ENCODE measurements at regions not wholly inside any gene's neighbourhood (a gene's known extent, or its start where the extent isn't known, plus 50 kb on each side); places are given as distances from the start of the nearest gene placed in this dataset.
"Not testable (repeated sequence)": the region's sequence is repeated elsewhere in the genome, so short reads cannot be mapped to it uniquely, and the experiment has no call there.

DNA sequence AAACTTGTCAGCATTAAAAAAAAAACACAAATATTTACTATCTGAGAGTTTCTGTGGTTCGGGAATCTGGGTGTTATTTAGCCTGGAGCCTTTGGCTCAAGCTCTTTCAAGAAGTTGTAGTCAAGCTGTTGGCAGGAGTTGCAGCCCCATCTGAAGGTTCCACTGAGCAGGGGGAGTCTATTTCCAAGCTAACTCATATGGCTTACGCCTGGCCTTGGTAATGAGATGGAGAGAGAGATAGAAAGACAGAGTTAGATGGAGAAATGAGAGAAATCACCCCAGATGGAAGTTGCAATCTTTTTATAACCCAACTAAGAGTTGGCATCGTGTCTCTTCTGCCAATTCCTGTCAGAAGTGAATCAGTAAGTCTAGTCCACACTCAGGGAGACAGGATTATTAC is 1075.2 kb upstream of the SEMA6A start:
- no peak overlapping the region for H3K9ac ChIP-seq (ENCODE audit: low read depth, low read length)
- no peak overlapping the region for H3K4me3 ChIP-seq (ENCODE audit: low read length)
- H3K9me3 ChIP-seq (replicated peaks; ENCODE audit: low read length), result no peaks in the 10 kb centered on the region
- H3K27me3 ChIP-seq (ENCODE audit: control insufficient read depth, insufficient read depth, low read length), result no peaks in the 10 kb centered on the region
- H3K4me1 ChIP-seq (ENCODE audit: control insufficient read depth, insufficient read depth, low read length), result peaks cover 11% of the 10 kb centered on the region
- no peak overlapping the region for H3K4me2 ChIP-seq (ENCODE audit: low read length)
- no peaks in the 10 kb centered on the region for H3K36me3 ChIP-seq (ENCODE audit: insufficient read depth, low read length)

DNA sequence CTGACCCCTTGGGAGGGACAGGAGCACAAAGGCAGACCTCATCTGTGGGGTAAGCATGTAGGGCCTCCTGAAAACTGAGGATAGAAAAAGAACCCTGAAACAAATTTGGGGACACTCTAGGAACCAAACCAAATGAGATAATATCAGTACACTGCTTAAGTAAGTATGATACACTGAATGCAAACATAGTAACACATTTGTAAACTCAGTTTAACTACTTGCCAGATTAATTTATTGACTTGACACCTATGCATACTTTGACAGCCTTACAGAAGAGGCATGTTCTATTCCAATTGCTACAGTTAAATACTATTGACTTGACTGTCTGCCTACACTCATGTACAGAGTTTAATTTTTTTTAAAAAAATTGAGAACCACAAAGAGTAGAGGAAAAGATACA is 1070.8 kb upstream of the SEMA6A start:
- no peaks in the 10 kb centered on the region for H3K9me3 ChIP-seq (replicated peaks; ENCODE audit: low read length)
- no peaks in the 10 kb centered on the region for H3K27me3 ChIP-seq (ENCODE audit: control insufficient read depth, insufficient read depth, low read length)
- no peak overlapping the region for H3K4me2 ChIP-seq (ENCODE audit: low read length)
- H3K9ac ChIP-seq (ENCODE audit: low read depth, low read length), result no peak overlapping the region
- H3K4me3 ChIP-seq (ENCODE audit: low read length), result no peak overlapping the region
- no peaks in the 10 kb centered on the region for H3K36me3 ChIP-seq (ENCODE audit: insufficient read depth, low read length)
- no peaks in the 10 kb centered on the region for H3K4me1 ChIP-seq (ENCODE audit: control insufficient read depth, insufficient read depth, low read length)

DNA sequence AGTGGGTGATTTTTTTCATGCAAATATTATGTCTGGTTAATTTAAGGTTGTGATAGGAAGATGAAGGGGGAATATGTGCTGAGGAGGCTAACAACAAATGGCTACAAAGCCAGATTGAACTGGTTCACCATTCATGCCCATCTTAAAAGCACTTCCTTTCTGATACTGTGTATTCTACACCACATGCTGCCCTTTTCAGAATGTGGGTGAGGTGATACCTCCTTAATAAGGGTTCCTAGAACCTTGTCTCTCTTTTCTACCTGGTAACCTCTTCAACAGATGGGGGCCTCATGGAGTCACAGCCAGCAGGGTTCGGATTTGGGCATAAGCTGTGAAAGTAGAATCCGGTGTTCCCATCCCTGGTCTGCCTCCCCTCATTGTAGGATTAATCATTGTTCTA is 1064.0 kb upstream of the SEMA6A start:
- no peaks in the 10 kb centered on the region for H3K36me3 ChIP-seq (ENCODE audit: insufficient read depth, low read length)
- H3K9me3 ChIP-seq (replicated peaks; ENCODE audit: low read length), result no peaks in the 10 kb centered on the region
- H3K4me3 ChIP-seq (ENCODE audit: low read length), result no peak overlapping the region
- H3K4me1 ChIP-seq (ENCODE audit: control insufficient read depth, insufficient read depth, low read length), result no peaks in the 10 kb centered on the region
- no peaks in the 10 kb centered on the region for H3K27me3 ChIP-seq (ENCODE audit: control insufficient read depth, insufficient read depth, low read length)
- no peak overlapping the region for H3K9ac ChIP-seq (ENCODE audit: low read depth, low read length)
- no peak overlapping the region for H3K4me2 ChIP-seq (ENCODE audit: low read length)

DNA sequence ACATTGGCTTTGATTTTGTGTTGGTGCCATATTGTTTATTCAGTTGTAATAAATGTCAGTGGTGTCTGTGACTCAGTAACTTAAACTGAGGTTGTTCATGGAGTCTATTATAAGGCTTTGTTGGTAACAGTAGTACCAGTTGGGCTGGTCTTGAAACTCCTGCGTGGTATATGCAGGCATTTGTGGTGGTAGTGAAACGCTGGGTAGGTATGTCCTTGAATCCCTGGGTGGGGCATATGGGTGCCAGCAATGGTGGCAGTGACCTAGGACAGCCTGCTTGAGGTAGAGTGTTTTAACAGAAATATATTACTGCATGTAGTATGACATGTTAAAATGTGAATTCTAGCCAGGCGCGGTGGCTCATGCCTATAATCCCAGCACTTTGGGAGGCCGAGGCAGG is 1058.5 kb upstream of the SEMA6A start:
- H3K4me1 ChIP-seq (ENCODE audit: control insufficient read depth, insufficient read depth, low read length), result no peaks in the 10 kb centered on the region
- no peak overlapping the region for H3K9ac ChIP-seq (ENCODE audit: low read depth, low read length)
- H3K4me2 ChIP-seq (ENCODE audit: low read length), result no peak overlapping the region
- no peaks in the 10 kb centered on the region for H3K9me3 ChIP-seq (replicated peaks; ENCODE audit: low read length)
- no peaks in the 10 kb centered on the region for H3K27me3 ChIP-seq (ENCODE audit: control insufficient read depth, insufficient read depth, low read length)
- no peak overlapping the region for H3K4me3 ChIP-seq (ENCODE audit: low read length)
- H3K36me3 ChIP-seq (ENCODE audit: insufficient read depth, low read length), result no peaks in the 10 kb centered on the region

DNA sequence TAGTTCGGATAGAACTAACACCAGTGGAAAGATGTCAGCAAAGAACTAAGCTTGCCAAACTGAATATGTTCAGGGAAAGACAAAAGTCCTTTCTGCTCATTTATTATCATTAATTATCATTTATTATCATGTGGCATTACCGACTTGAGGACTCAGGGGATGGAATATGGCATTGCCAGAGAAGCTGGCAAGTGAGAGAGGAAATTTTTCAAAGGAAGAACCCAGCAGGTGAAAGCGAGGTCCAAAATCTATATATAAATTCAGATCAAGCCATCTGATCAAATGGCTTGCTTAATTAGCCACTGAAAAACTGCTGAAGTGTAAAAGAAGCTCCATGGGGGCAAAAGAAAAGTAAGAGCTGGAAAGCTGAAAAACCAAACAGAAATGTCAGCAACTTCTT is 1049.6 kb upstream of the SEMA6A start:
- Histone ChIP-seq H3K4me1 (ENCODE audit: control insufficient read depth, insufficient read depth, low read length) (no peaks in the 10 kb centered on the region), H3K4me2 (ENCODE audit: low read length) (no peak overlapping the region), H3K4me3 (ENCODE audit: low read length) (no peak overlapping the region), H3K9ac (ENCODE audit: low read depth, low read length) (no peak overlapping the region), H3K27me3 (ENCODE audit: control insufficient read depth, insufficient read depth, low read length) (no peaks in the 10 kb centered on the region), H3K36me3 (ENCODE audit: insufficient read depth, low read length) (no peaks in the 10 kb centered on the region), H3K9me3 (replicated peaks; ENCODE audit: low read length) (no peaks in the 10 kb centered on the region)

DNA sequence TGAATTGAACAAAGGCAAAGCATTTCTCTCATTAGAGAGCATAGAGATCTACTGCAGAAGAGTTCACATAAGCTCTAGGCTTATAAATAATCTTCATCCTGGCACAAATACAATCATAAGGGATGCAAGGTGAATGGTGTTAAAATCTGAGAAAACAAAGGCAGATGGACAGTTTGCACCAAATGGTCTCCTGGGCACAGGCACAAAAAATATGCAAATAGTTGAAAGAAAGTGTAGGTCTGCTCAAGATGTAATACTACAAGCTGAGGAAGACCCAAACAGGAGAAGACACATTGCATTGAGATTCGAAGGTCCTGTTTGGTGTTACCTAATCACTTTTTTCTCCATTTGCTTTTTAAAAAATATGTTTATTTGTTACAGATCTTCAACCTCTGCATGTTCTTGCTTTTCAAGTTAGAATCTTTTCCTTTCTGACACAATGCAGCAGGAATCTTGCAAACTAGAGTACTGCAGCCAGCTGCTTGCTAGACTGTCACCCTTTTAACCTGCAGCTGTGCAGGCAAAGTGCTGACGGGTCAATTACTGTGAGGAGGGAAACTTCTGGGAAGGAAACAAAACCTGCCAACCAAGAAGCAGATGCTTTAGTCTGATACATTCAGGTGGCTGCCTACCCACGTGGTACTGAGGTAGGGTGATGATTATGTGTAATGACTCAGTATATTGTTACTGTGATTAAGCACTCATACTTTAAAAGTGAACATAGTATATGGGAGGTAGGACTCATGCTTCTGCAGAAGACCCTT is 1048.6 kb upstream of the SEMA6A start:
- Histone ChIP-seq H3K4me3 (ENCODE audit: low read length) (no peak overlapping the region), H3K9me3 (replicated peaks; ENCODE audit: low read length) (no peaks in the 10 kb centered on the region), H3K36me3 (ENCODE audit: insufficient read depth, low read length) (no peaks in the 10 kb centered on the region), H3K9ac (ENCODE audit: low read depth, low read length) (no peak overlapping the region), H3K4me1 (ENCODE audit: control insufficient read depth, insufficient read depth, low read length) (no peaks in the 10 kb centered on the region), H3K27me3 (ENCODE audit: control insufficient read depth, insufficient read depth, low read length) (no peaks in the 10 kb centered on the region), H3K4me2 (ENCODE audit: low read length) (no peak overlapping the region)

DNA sequence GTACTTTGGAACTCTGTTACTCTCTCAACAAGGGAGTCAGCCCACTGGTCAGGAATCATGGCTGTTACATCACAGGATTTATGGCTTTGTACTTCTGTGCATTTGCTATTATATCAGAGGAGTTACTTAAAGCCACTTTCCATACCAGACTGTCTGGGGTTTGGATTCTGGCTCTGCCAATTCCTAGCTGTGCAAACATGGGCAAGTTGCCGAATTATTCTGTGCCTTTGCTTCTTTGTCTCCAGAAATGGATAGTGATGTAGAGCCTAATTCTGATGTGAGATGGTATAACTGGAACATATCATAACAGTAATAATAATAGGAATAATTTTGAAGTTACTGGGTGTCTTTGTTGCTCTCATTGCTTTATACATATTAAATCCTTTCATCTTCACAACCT is 1047.3 kb upstream of the SEMA6A start:
- H3K4me1 ChIP-seq (ENCODE audit: control insufficient read depth, insufficient read depth, low read length), result no peaks in the 10 kb centered on the region
- no peak overlapping the region for H3K4me3 ChIP-seq (ENCODE audit: low read length)
- H3K27me3 ChIP-seq (ENCODE audit: control insufficient read depth, insufficient read depth, low read length), result no peaks in the 10 kb centered on the region
- no peaks in the 10 kb centered on the region for H3K9me3 ChIP-seq (replicated peaks; ENCODE audit: low read length)
- no peak overlapping the region for H3K9ac ChIP-seq (ENCODE audit: low read depth, low read length)
- H3K36me3 ChIP-seq (ENCODE audit: insufficient read depth, low read length), result no peaks in the 10 kb centered on the region
- H3K4me2 ChIP-seq (ENCODE audit: low read length), result no peak overlapping the region

- H3K27me3 ChIP-seq (ENCODE audit: control insufficient read depth, insufficient read depth, low read length), result no peaks in the 10 kb centered on the region
- H3K4me2 ChIP-seq (ENCODE audit: low read length), result no peak overlapping the region
- no peak overlapping the region for H3K9ac ChIP-seq (ENCODE audit: low read depth, low read length)
- H3K9me3 ChIP-seq (replicated peaks; ENCODE audit: low read length), result no peaks in the 10 kb centered on the region
- H3K4me3 ChIP-seq (ENCODE audit: low read length), result no peak overlapping the region
- H3K4me1 ChIP-seq (ENCODE audit: control insufficient read depth, insufficient read depth, low read length), result peaks cover 3% of the 10 kb centered on the region
- H3K36me3 ChIP-seq (ENCODE audit: insufficient read depth, low read length), result no peaks in the 10 kb centered on the region
Measured at GRCh38 chr5:117615226-117615625, 1040.6 kb upstream of the SEMA6A start.

DNA sequence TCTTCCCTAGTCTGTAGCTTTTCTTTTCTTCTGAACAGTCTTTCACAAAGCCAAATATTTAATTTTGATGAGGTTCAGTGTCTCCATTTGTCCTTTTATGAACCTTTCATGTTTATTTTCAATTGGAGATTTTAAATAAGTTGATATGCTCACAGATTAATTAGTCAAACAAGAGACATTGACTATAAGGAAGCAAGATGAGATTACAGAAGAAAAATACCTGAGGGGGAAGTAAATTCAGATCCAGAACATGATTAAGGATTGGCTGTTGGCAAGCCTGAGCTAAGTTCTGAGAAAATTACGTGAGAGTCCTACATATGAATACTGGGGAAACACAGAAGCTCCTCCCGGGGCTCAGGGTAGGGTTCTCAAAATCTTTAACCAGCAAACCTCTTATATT is 1039.8 kb upstream of the SEMA6A start:
- no peaks in the 10 kb centered on the region for H3K9me3 ChIP-seq (replicated peaks; ENCODE audit: low read length)
- H3K36me3 ChIP-seq (ENCODE audit: insufficient read depth, low read length), result no peaks in the 10 kb centered on the region
- H3K4me3 ChIP-seq (ENCODE audit: low read length), result no peak overlapping the region
- H3K4me2 ChIP-seq (ENCODE audit: low read length), result no peak overlapping the region
- H3K9ac ChIP-seq (ENCODE audit: low read depth, low read length), result no peak overlapping the region
- H3K27me3 ChIP-seq (ENCODE audit: control insufficient read depth, insufficient read depth, low read length), result no peaks in the 10 kb centered on the region
- H3K4me1 ChIP-seq (ENCODE audit: control insufficient read depth, insufficient read depth, low read length), result peaks cover 3% of the 10 kb centered on the region

DNA sequence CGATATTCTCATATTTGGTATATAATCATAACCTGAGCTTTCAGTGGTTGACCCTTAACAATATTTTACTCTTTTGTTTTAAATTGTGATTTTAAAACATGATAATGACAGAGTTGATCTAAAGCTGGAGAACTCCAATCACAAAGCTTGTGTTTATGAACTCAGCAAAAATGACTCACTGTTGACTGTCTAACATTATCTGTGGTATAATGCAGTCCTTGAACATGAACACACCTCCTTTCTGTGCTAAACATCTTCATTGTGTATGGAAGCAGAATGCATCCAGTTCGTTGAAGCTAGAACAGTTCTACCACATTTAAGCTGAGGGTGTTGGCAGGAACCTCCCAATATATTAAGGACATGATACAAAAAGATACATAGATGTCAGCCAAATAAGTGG is 1030.2 kb upstream of the SEMA6A start:
- H3K4me1 ChIP-seq (ENCODE audit: control insufficient read depth, insufficient read depth, low read length), result no peaks in the 10 kb centered on the region
- H3K4me2 ChIP-seq (ENCODE audit: low read length), result no peak overlapping the region
- no peaks in the 10 kb centered on the region for H3K36me3 ChIP-seq (ENCODE audit: insufficient read depth, low read length)
- no peak overlapping the region for H3K9ac ChIP-seq (ENCODE audit: low read depth, low read length)
- no peaks in the 10 kb centered on the region for H3K9me3 ChIP-seq (replicated peaks; ENCODE audit: low read length)
- H3K4me3 ChIP-seq (ENCODE audit: low read length), result no peak overlapping the region
- no peaks in the 10 kb centered on the region for H3K27me3 ChIP-seq (ENCODE audit: control insufficient read depth, insufficient read depth, low read length)

DNA sequence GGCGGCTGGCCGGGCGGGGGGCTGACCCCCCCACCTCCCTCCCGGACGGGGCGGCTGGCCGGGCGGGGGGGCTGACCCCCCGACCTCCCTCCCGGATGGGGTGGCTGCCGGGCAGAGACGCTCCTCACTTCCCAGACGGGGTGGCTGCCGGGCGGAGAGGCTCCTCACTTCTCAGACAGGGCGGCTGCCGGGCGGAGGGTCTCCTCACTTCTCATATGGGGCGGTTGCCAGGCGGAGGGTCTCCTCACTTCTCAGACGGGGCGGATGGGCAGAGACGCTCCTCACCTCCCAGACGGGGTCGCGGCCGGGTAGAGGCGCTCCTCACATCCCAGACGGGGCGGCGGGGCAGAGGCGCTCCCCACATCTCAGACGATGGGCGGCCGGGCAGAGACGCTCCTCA is 1025.2 kb upstream of the SEMA6A start:
- H3K9me3 ChIP-seq (replicated peaks; ENCODE audit: low read length); H3K4me3 ChIP-seq (ENCODE audit: low read length): not testable (repeated sequence)

GRCh38 chr5:117594166-117594565 is 1019.5 kb upstream of the SEMA6A start:
- no peak overlapping the region for H3K4me2 ChIP-seq (ENCODE audit: low read length)
- no peaks in the 10 kb centered on the region for H3K9me3 ChIP-seq (replicated peaks; ENCODE audit: low read length)
- H3K4me1 ChIP-seq (ENCODE audit: control insufficient read depth, insufficient read depth, low read length), result no peaks in the 10 kb centered on the region
- no peak overlapping the region for H3K9ac ChIP-seq (ENCODE audit: low read depth, low read length)
- H3K4me3 ChIP-seq (ENCODE audit: low read length), result no peak overlapping the region
- H3K36me3 ChIP-seq (ENCODE audit: insufficient read depth, low read length), result no peaks in the 10 kb centered on the region
- no peaks in the 10 kb centered on the region for H3K27me3 ChIP-seq (ENCODE audit: control insufficient read depth, insufficient read depth, low read length)

More for the DNA sequence above, 1025.2 kb upstream of the SEMA6A start:
- not testable (repeated sequence) for H3K4me2 ChIP-seq (ENCODE audit: low read length); H3K4me1 ChIP-seq (ENCODE audit: control insufficient read depth, insufficient read depth, low read length); H3K36me3 ChIP-seq (ENCODE audit: insufficient read depth, low read length); H3K27me3 ChIP-seq (ENCODE audit: control insufficient read depth, insufficient read depth, low read length); H3K9ac ChIP-seq (ENCODE audit: low read depth, low read length)

All from skeletal muscle satellite cell (primary cell).